ENCODE measurements at regions not wholly inside any gene's neighbourhood (a gene's known extent, or its start where the extent isn't known, plus 50 kb on each side); places are given as distances from the start of the nearest gene placed in this dataset.
A peak's percentile ranks its signal among the peaks of the same experiment; 100 is the strongest.
"Not testable (repeated sequence)": the region's sequence is repeated elsewhere in the genome, so short reads cannot be mapped to it uniquely, and the experiment has no call there.

- Histone ChIP-seq H3K79me2 (ENCODE audit: insufficient read depth, low read length) (no peaks in the 10 kb centered on the region), H4K20me1 (ENCODE audit: insufficient read depth, low read length) (no peaks in the 10 kb centered on the region), H3K4me2 (ENCODE audit: low read depth, low read length) (no peak overlapping the region), H3K27ac (ENCODE audit: extremely low read length, insufficient read depth, low read length) (no peak overlapping the region), H3K4me1 (ENCODE audit: insufficient read depth, low read length) (peaks cover 47% of the 10 kb centered on the region), H3K9me3 (ENCODE audit: low read length) (no peaks in the 10 kb centered on the region), H3K27me3 (ENCODE audit: control insufficient read depth in 1 of 2, insufficient read depth in 2 of 2, low read length in 2 of 2) (peaks cover 6 to 50% of the 10 kb centered on the region in 2 experiments; a peak in 3 of 5 replicates), H3K4me3 (replicated peaks in 1 of 3; ENCODE audit: insufficient read depth in 1 of 3, low read depth in 2 of 3, low read length in 3 of 3) (no peak overlapping the region), H3K36me3 (replicated peaks in 1 of 2; ENCODE audit: control insufficient read depth in 1 of 2, insufficient read depth in 2 of 2, low read length in 2 of 2) (no peaks in the 10 kb centered on the region), H2AFZ (ENCODE audit: low read length) (no peak overlapping the region), H3K9ac (ENCODE audit: insufficient read depth, low read depth, low read length) (no peak overlapping the region)
- ATAC-seq (no peak), FAIRE-seq (no peak), DNase-seq (ENCODE audit: low spot score) (no peak)
- CTCF ChIA-PET (ENCODE audit: low intra/inter-chr PET ratio, low total read pairs): no interaction called here
- intact Hi-C loops (cut with micrococcal nuclease; ENCODE audit: unreplicated experiment) (no loop called here), in situ Hi-C loops (cut with HindIII; ENCODE audit: extremely low pct_ligation_motif_present, low pct_unique_long_range_greater_than_20kb) (no loop called here)
- BruUV-seq (replicated peaks): no TSS peak
- WGBS (ENCODE audit: low lambda C conversion rate): 83% methylated on average over 2 of the region's 2 CpGs
- POLR2A ChIA-PET: no interaction called here
- TF ChIP-seq ADNP (CRISPR knock-in tag; IDR thresholded peaks at IDR 0.05) (no peak), ZNF768 (CRISPR knock-in tag; IDR thresholded peaks at IDR 0.05) (peak; percentile 64), SMYD3 (CRISPR knock-in tag; IDR thresholded peaks at IDR 0.05) (no peak), ZNF777 (CRISPR knock-in tag; IDR thresholded peaks at IDR 0.05) (no peak)
Measured at GRCh38 chr1:25008192-25008485, 78.1 kb upstream of the RUNX3 start.

GRCh38 chr1:25007390-25008191 lies 77.5 kb upstream of the RUNX3 start:
- H3K36me3 ChIP-seq (replicated peaks in 1 of 2; ENCODE audit: control insufficient read depth in 1 of 2, insufficient read depth in 2 of 2, low read length in 2 of 2); in situ Hi-C loops (cut with HindIII; ENCODE audit: extremely low pct_ligation_motif_present, low pct_unique_long_range_greater_than_20kb); intact Hi-C loops (cut with micrococcal nuclease; ENCODE audit: unreplicated experiment); H3K4me3 ChIP-seq (replicated peaks in 1 of 3; ENCODE audit: insufficient read depth in 1 of 3, low read depth in 2 of 3, low read length in 3 of 3); H4K20me1 ChIP-seq (ENCODE audit: insufficient read depth, low read length); POLR2A ChIA-PET; FAIRE-seq; H3K27ac ChIP-seq (ENCODE audit: extremely low read length, insufficient read depth, low read length); H2AFZ ChIP-seq (ENCODE audit: low read length); H3K79me2 ChIP-seq (ENCODE audit: insufficient read depth, low read length); BruUV-seq (replicated peaks); H3K9ac ChIP-seq (ENCODE audit: insufficient read depth, low read depth, low read length); CTCF ChIA-PET (ENCODE audit: low intra/inter-chr PET ratio, low total read pairs); H3K9me3 ChIP-seq (ENCODE audit: low read length); ATAC-seq: not testable (repeated sequence)
- peak overlapping the region; percentile 33 for H3K4me2 ChIP-seq (ENCODE audit: low read depth, low read length)
- H3K27me3 ChIP-seq (ENCODE audit: control insufficient read depth in 1 of 2, insufficient read depth in 2 of 2, low read length in 2 of 2): peaks cover 6 to 50% of the 10 kb centered on the region in 2 experiments; a peak in 3 of 5 replicates
- peaks cover 46% of the 10 kb centered on the region for H3K4me1 ChIP-seq (ENCODE audit: insufficient read depth, low read length)
- peak; percentile 14 for DNase-seq (ENCODE audit: low spot score)
- 17% methylated on average over 18 of the region's 18 CpGs for WGBS (ENCODE audit: low lambda C conversion rate)
- TF ChIP-seq RXRB (CRISPR knock-in tag; IDR thresholded peaks at IDR 0.05; ENCODE audit: borderline replicate concordance) (peak; percentile 31; the same call in 1 of the 2 replicates), SAP130 (CRISPR knock-in tag; IDR thresholded peaks at IDR 0.05; ENCODE audit: low read depth) (peak; percentile 12; the same call in 1 of the 2 replicates), SOX5 (CRISPR knock-in tag; IDR thresholded peaks at IDR 0.05; ENCODE audit: borderline replicate concordance) (0 out of 2 replicates have a peak, but pooled peaks have one; percentile 12), ARID5B (CRISPR knock-in tag; IDR thresholded peaks at IDR 0.05) (peak; percentile 38), ZNF292 (CRISPR knock-in tag; IDR thresholded peaks at IDR 0.05; ENCODE audit: borderline replicate concordance, low read depth) (0 out of 2 replicates have a peak, but pooled peaks have one; percentile 31), NR2F6 (IDR thresholded peaks at IDR 0.05) (peak; percentile 38), NR2F6 (CRISPR knock-in tag; IDR thresholded peaks at IDR 0.05) (peak; percentile 75), HNF4A (CRISPR knock-in tag; IDR thresholded peaks at IDR 0.05) (peak; percentile 23; the same call in 1 of the 2 replicates), BHLHE40 (IDR thresholded peaks at IDR 0.05; ENCODE audit: low read length) (peak; percentile 88), RARA (CRISPR knock-in tag; IDR thresholded peaks at IDR 0.05) (peak; percentile 71), NR2C2 (CRISPR knock-in tag; IDR thresholded peaks at IDR 0.05; ENCODE audit: borderline replicate concordance) (peak; percentile 46)

Data from HepG2 (cell line).